ENCODE measurements at regions not wholly inside any gene's neighbourhood (a gene's known extent, or its start where the extent isn't known, plus 50 kb on each side); places are given as distances from the start of the nearest gene placed in this dataset.

GRCh38 chr9:109560470-109561132 is 62.5 kb upstream of the PTPN3 start:
- TF ChIP-seq, protein P1, sequence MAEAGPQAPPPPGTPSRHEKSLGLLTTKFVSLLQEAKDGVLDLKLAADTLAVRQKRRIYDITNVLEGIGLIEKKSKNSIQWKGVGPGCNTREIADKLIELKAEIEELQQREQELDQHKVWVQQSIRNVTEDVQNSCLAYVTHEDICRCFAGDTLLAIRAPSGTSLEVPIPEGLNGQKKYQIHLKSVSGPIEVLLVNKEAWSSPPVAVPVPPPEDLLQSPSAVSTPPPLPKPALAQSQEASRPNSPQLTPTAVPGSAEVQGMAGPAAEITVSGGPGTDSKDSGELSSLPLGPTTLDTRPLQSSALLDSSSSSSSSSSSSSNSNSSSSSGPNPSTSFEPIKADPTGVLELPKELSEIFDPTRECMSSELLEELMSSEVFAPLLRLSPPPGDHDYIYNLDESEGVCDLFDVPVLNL (CRISPR knock-in tag; IDR thresholded peaks at IDR 0.05; ENCODE audit: borderline replicate concordance, low read depth): no peak
- no peak for TF ChIP-seq JUN (CRISPR knock-in tag; IDR thresholded peaks at IDR 0.05)
- TF ChIP-seq, protein P2, sequence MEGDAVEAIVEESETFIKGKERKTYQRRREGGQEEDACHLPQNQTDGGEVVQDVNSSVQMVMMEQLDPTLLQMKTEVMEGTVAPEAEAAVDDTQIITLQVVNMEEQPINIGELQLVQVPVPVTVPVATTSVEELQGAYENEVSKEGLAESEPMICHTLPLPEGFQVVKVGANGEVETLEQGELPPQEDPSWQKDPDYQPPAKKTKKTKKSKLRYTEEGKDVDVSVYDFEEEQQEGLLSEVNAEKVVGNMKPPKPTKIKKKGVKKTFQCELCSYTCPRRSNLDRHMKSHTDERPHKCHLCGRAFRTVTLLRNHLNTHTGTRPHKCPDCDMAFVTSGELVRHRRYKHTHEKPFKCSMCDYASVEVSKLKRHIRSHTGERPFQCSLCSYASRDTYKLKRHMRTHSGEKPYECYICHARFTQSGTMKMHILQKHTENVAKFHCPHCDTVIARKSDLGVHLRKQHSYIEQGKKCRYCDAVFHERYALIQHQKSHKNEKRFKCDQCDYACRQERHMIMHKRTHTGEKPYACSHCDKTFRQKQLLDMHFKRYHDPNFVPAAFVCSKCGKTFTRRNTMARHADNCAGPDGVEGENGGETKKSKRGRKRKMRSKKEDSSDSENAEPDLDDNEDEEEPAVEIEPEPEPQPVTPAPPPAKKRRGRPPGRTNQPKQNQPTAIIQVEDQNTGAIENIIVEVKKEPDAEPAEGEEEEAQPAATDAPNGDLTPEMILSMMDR (IDR thresholded peaks at IDR 0.05): no peak
- TF ChIP-seq, protein P3, sequence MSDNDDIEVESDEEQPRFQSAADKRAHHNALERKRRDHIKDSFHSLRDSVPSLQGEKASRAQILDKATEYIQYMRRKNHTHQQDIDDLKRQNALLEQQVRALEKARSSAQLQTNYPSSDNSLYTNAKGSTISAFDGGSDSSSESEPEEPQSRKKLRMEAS (CRISPR knock-in tag; IDR thresholded peaks at IDR 0.05): no peak
